IMR-90 (cell line): ENCODE measurements at regions not wholly inside any gene's neighbourhood (a gene's known extent, or its start where the extent isn't known, plus 50 kb on each side); places are given as distances from the start of the nearest gene placed in this dataset.

Source experiments
- ATAC-seq: fragments of 200-7000 bp; cut with Tn5 transposase; 2 replicates; pipeline ENCODE4 v1.9.1; 2020; ENCODE audit warnings: low read depth, mild to moderate bottlenecking, moderate library complexity
- BruUV-seq: library from RNA; stranded (reverse); fragments of 400-500 nt; replicated peaks from 2 replicates; lab custom pipeline; 2021; lab: Mats Ljungman, UMichigan
- CTCF ChIA-PET: fragments of 300-600 bp; formaldehyde crosslinking; extraction: SDS; loops from one replicate; lab custom pipeline; 2021; ENCODE audit warnings: antibody characterized with exemption; lab: Yijun Ruan, JAX
- POLR2A ChIA-PET: fragments of 300-600 bp; sonication (Branson Sonifier 250); formaldehyde crosslinking; loops from one replicate; lab custom pipeline; 2022; ENCODE audit warnings: antibody characterized with exemption; ENCODE audit not compliant: unreplicated experiment; lab: Charles Lee
- DNase-seq: peaks from one replicate; pipeline ENCODE4 v3.0.0; 2013
- H2AFZ ChIP-seq: replicated peaks from 2 replicates; pipeline ENCODE3; 2013; ENCODE audit warnings: low read length, mild to moderate bottlenecking; ENCODE audit not compliant: poor library complexity
- H2AK5ac ChIP-seq: 2 replicates; pipeline ENCODE4 v1.6.1; 2013; ENCODE audit warnings: low read depth, low read length, inconsistent platforms
- H2AK9ac ChIP-seq: replicated peaks from 2 replicates; pipeline ENCODE3; 2013; ENCODE audit warnings: mild to moderate bottlenecking, low read depth, low read length, moderate library complexity; ENCODE audit not compliant: poor library complexity
- H2BK120ac ChIP-seq: 2 replicates; pipeline ENCODE4 v1.6.1; 2013; ENCODE audit warnings: low read depth, low read length, inconsistent platforms
- H2BK15ac ChIP-seq: 3 replicates; pipeline ENCODE4 v1.6.1; 2013; ENCODE audit warnings: low read depth, low read length, inconsistent platforms
- H2BK20ac ChIP-seq: 2 replicates; pipeline ENCODE4 v1.6.1; 2013; ENCODE audit warnings: low read depth, mild to moderate bottlenecking, inconsistent platforms, low read length, moderate library complexity
- H2BK5ac ChIP-seq: 2 replicates; pipeline ENCODE4 v1.6.1; 2013; ENCODE audit warnings: mild to moderate bottlenecking, low read depth, low read length, inconsistent platforms; ENCODE audit not compliant: poor library complexity, severe bottlenecking
- H3K14ac ChIP-seq: replicated peaks from 2 replicates; pipeline ENCODE4 v1.6.1; 2013; ENCODE audit warnings: low read depth, low read length, inconsistent platforms
- H3K18ac ChIP-seq: 2 replicates; pipeline ENCODE4 v1.6.1; 2013; ENCODE audit warnings: low read depth, low read length, control low read depth
- H3K23ac ChIP-seq: 2 replicates; pipeline ENCODE4 v1.6.1; 2013; ENCODE audit warnings: low read depth, low read length, inconsistent platforms
- H3K27ac ChIP-seq: 2 replicates; pipeline ENCODE4 v1.5.1; 2013; ENCODE audit warnings: mild to moderate bottlenecking, control low read depth, low read length; ENCODE audit not compliant: insufficient read depth
- H3K27me3 ChIP-seq: 2 replicates; pipeline ENCODE4 v1.6.1; 2013; ENCODE audit warnings: low read length; ENCODE audit not compliant: control insufficient read depth, insufficient read depth
- H3K36me3 ChIP-seq: 2 replicates; pipeline ENCODE4 v1.6.1; 2013; ENCODE audit warnings: low read length, mixed read lengths; ENCODE audit not compliant: control insufficient read depth, insufficient read depth
- H3K4ac ChIP-seq: 2 replicates; pipeline ENCODE4 v1.6.1; 2013; ENCODE audit warnings: low read depth, low read length, inconsistent platforms
- H3K4me1 ChIP-seq: 2 replicates; pipeline ENCODE4 v1.6.1; 2013; ENCODE audit warnings: low read length, mixed read lengths; ENCODE audit not compliant: control insufficient read depth, insufficient read depth
- H3K4me2 ChIP-seq: 2 replicates; pipeline ENCODE4 v1.6.1; 2013; ENCODE audit warnings: low read depth, mild to moderate bottlenecking, control low read depth, low read length, moderate library complexity
- H3K4me3 ChIP-seq: 2 replicates; pipeline ENCODE4 v1.5.1; 2013; ENCODE audit warnings: low read depth, mild to moderate bottlenecking, control low read depth, low read length, moderate library complexity; ENCODE audit not compliant: insufficient read depth
- H3K56ac ChIP-seq: 2 replicates; pipeline ENCODE4 v1.6.1; 2013; ENCODE audit warnings: low read length, inconsistent platforms; ENCODE audit not compliant: insufficient read depth; ENCODE audit errors: extremely low read depth
- H3K79me1 ChIP-seq, 2 experiments: 2 replicates each; pipeline ENCODE4 v1.6.1; 2013; ENCODE audit warnings: low read length in 2 of 2, inconsistent platforms in 1 of 2, low read depth in 1 of 2
- H3K9ac ChIP-seq: 2 replicates; pipeline ENCODE4 v1.6.1; 2013; ENCODE audit warnings: low read depth, low read length, control low read depth
- H3K9me1 ChIP-seq: 2 replicates; pipeline ENCODE4 v1.6.1; 2013; ENCODE audit warnings: low read length, inconsistent platforms; ENCODE audit not compliant: insufficient read depth
- H3K9me3 ChIP-seq: 2 replicates; pipeline ENCODE4 v1.6.1; 2013; ENCODE audit warnings: low read length; ENCODE audit not compliant: control insufficient read depth, insufficient read depth
- H4K20me1 ChIP-seq: 2 replicates; pipeline ENCODE4 v1.6.1; 2013; ENCODE audit warnings: low read length, inconsistent platforms; ENCODE audit not compliant: insufficient read depth
- H4K5ac ChIP-seq: 2 replicates; pipeline ENCODE4 v1.6.1; 2013; ENCODE audit warnings: mild to moderate bottlenecking, low read depth, low read length, control low read depth
- H4K8ac ChIP-seq, 2 experiments: 2 replicates each; pipeline ENCODE4 v1.6.1; 2013; ENCODE audit warnings: low read depth in 2 of 2, low read length in 2 of 2, control low read depth in 1 of 2, inconsistent platforms in 1 of 2
- H4K91ac ChIP-seq: 2 replicates; pipeline ENCODE4 v1.6.1; 2013; ENCODE audit warnings: low read depth, low read length, inconsistent platforms; ENCODE audit not compliant: insufficient read depth
- BHLHE40 ChIP-seq: fragments of 150-350 bp; IDR thresholded peaks from 2 replicates; pipeline ENCODE4 v1.6.1; 2016; ENCODE audit warnings: mild to moderate bottlenecking, low read depth, low read length
- CEBPB ChIP-seq: IDR thresholded peaks from 2 replicates; pipeline ENCODE4 v1.6.1; 2012; ENCODE audit warnings: low read depth, low read length, improper control_type of control experiment
- CHD1 ChIP-seq: IDR thresholded peaks from 2 replicates; pipeline ENCODE4 v1.6.1; 2012; ENCODE audit warnings: low read depth, low read length, improper control_type of control experiment
- CTCF ChIP-seq: conservative IDR thresholded peaks from 2 replicates; pipeline ENCODE4 v1.5.1; 2012; ENCODE audit warnings: mild to moderate bottlenecking, low read depth, low read length, improper control_type of control experiment
- ELK1 ChIP-seq: fragments of 150-350 bp; IDR thresholded peaks from 2 replicates; pipeline ENCODE4 v1.6.1; 2016; ENCODE audit warnings: low read depth, mild to moderate bottlenecking, low read length, moderate library complexity, borderline replicate concordance
- FOS ChIP-seq: fragments of 150-350 bp; IDR thresholded peaks from 2 replicates; pipeline ENCODE4 v1.6.1; 2016; ENCODE audit warnings: low read depth, low read length
- MAFK ChIP-seq: IDR thresholded peaks from 2 replicates; pipeline ENCODE4 v1.6.1; 2012; ENCODE audit warnings: low read depth, low read length, improper control_type of control experiment
- MAZ ChIP-seq: IDR thresholded peaks from 2 replicates; pipeline ENCODE4 v1.6.1; 2012; ENCODE audit warnings: low read depth, mild to moderate bottlenecking, low read length, improper control_type of control experiment, moderate library complexity, borderline replicate concordance
- MXI1 ChIP-seq: IDR thresholded peaks from 2 replicates; pipeline ENCODE4 v1.6.1; 2012; ENCODE audit warnings: low read depth, mild to moderate bottlenecking, low read length, moderate library complexity, borderline replicate concordance
- NFE2L2 ChIP-seq: fragments of 150-350 bp; IDR thresholded peaks from 2 replicates; pipeline ENCODE4 v1.6.1; 2016; ENCODE audit warnings: low read depth, mild to moderate bottlenecking, low read length
- POLR2A ChIP-seq: IDR thresholded peaks from 2 replicates; pipeline ENCODE4 v1.6.1; 2012; ENCODE audit warnings: mild to moderate bottlenecking, low read depth, low read length
- RAD21 ChIP-seq: IDR thresholded peaks from 2 replicates; pipeline ENCODE4 v1.6.1; 2012; ENCODE audit warnings: low read length, improper control_type of control experiment
- RCOR1 ChIP-seq: IDR thresholded peaks from 2 replicates; pipeline ENCODE4 v1.6.1; 2012; ENCODE audit warnings: mild to moderate bottlenecking, low read length, improper control_type of control experiment; ENCODE audit not compliant: insufficient replicate concordance
- RFX5 ChIP-seq: IDR thresholded peaks from 2 replicates; pipeline ENCODE4 v1.8.0; 2012; ENCODE audit warnings: low read depth, mild to moderate bottlenecking, low read length, moderate library complexity
- SMC3 ChIP-seq: fragments of 150-350 bp; IDR thresholded peaks from 2 replicates; pipeline ENCODE4 v1.6.1; 2016; ENCODE audit warnings: low read depth, mild to moderate bottlenecking, antibody characterized with exemption, low read length, moderate library complexity
- USF2 ChIP-seq: fragments of 150-350 bp; IDR thresholded peaks from 2 replicates; pipeline ENCODE4 v1.6.1; 2017; ENCODE audit warnings: mild to moderate bottlenecking, antibody characterized with exemption, low read length, low read depth
- WGBS, 2 experiments: methylation state at CpG; one replicate each; pipeline versions ENCODE4 v1.1.5 to v1.1.7; 2013; ENCODE audit warnings: missing lambda C conversion rate in 2 of 2; ENCODE audit not compliant: insufficient read length in 1 of 2; ENCODE audit errors: extremely low coverage in 2 of 2; 5-methylcytosine and 5-hydroxymethylcytosine counted together
- dilution Hi-C: fragments of 300-500 bp; cut with HindIII; formaldehyde crosslinking; loops from one replicate; pipeline ENCODE4 v1.14.3; 2018; ENCODE audit warnings: low sequenced_read_pairs; ENCODE audit not compliant: unreplicated experiment
- in situ Hi-C: fragments of 300-500 bp; cut with MboI; formaldehyde crosslinking; loops from 3 replicates; pipeline ENCODE4 v1.14.3; 2019; ENCODE audit warnings: low sequenced_read_pairs, inconsistent platforms, mixed read lengths
- intact Hi-C: fragments of 100-400 bp; cut with micrococcal nuclease; formaldehyde crosslinking; loops from 2 replicates; pipeline ENCODE4 v1.10.0; 2022

GRCh38 chr10:3954615-3955014 lies 169.6 kb upstream of the KLF6 start:
- Histone ChIP-seq H3K4me3 (no peak overlapping the region), H3K4me2 (no peak overlapping the region), H4K5ac (no peak overlapping the region), H2AFZ (peak overlapping the region; percentile 55), H3K23ac (no peak overlapping the region), H4K20me1 (no peaks in the 10 kb centered on the region), H3K27ac (no peak overlapping the region), H2AK5ac (no peak overlapping the region), H3K9me3 (no peaks in the 10 kb centered on the region), H3K14ac (no peak overlapping the region), H2BK120ac (no peak overlapping the region), H2BK15ac (no peak overlapping the region), H3K56ac (no peak overlapping the region), H3K36me3 (no peaks in the 10 kb centered on the region), H3K4me1 (no peaks in the 10 kb centered on the region), H3K27me3 (no peaks in the 10 kb centered on the region), H4K8ac (no peak overlapping the region), H3K9me1 (no peaks in the 10 kb centered on the region), H2BK5ac (no peak overlapping the region), H3K79me1 (no peaks in the 10 kb centered on the region), H4K91ac (no peak overlapping the region), H3K18ac (no peak overlapping the region), H2BK20ac (no peak overlapping the region), H2AK9ac (no peak overlapping the region), H3K4ac (no peak overlapping the region), H3K9ac (no peak overlapping the region)
- POLR2A ChIA-PET: no interaction called here
- no TSS peak for BruUV-seq
- ATAC-seq (no peak), DNase-seq (no peak)
- WGBS, 2 experiments: 100% methylated on average over 1 of the region's 4 CpGs; no CpG with 5 or more reads in 1 of the 2 experiments
- no peak for TF ChIP-seq USF2
- no peak for TF ChIP-seq MXI1
- TF ChIP-seq CTCF: no peak
- no peak for TF ChIP-seq NFE2L2
- no peak for TF ChIP-seq MAZ
- TF ChIP-seq CEBPB: no peak
- TF ChIP-seq FOS: no peak
- no peak for TF ChIP-seq RAD21
- TF ChIP-seq CHD1: no peak
- no peak for TF ChIP-seq SMC3
- no peak for TF ChIP-seq RCOR1
- no peak for TF ChIP-seq RFX5
- no peak for TF ChIP-seq POLR2A
- no peak for TF ChIP-seq BHLHE40
- no peak for TF ChIP-seq MAFK
- TF ChIP-seq ELK1: no peak
- intact Hi-C loops (no loop called here), in situ Hi-C loops (no loop called here), dilution Hi-C loops (no loop called here)
- CTCF ChIA-PET: interaction anchor here (0.6 to 0.7 kb wide), 2 partner anchors 17 to 25 kb away, joined by 3 read pairs; no protein-coding TSS in a partner anchor
